ENCODE measurements at regions not wholly inside any gene's neighbourhood (a gene's known extent, or its start where the extent isn't known, plus 50 kb on each side); places are given as distances from the start of the nearest gene placed in this dataset.

GRCh38 chr3:59321881-59322540 lies 272.2 kb upstream of the CFAP20DC start:
- DNase-seq: no peak

- no peak for DNase-seq
These were observed 270.3 kb upstream of the CFAP20DC start for GRCh38 chr3:59320080-59320479.

- DNase-seq: no peak
These were observed 269.6 kb upstream of the CFAP20DC start for GRCh38 chr3:59319442-59319841.

GRCh38 chr3:59318881-59319280 lies 269.1 kb upstream of the CFAP20DC start:
- no peak for DNase-seq

GRCh38 chr3:59317386-59317785 lies 267.6 kb upstream of the CFAP20DC start:
- DNase-seq: no peak

- DNase-seq: no peak
These were observed 267.0 kb upstream of the CFAP20DC start for GRCh38 chr3:59316688-59317275.

GRCh38 chr3:59313365-59313764 lies 263.5 kb upstream of the CFAP20DC start:
- no peak for DNase-seq

- DNase-seq: no peak
These were observed 261.4 kb upstream of the CFAP20DC start for GRCh38 chr3:59311231-59311630.

- DNase-seq: no peak
These were observed 260.9 kb upstream of the CFAP20DC start for GRCh38 chr3:59310736-59311135.

GRCh38 chr3:59308684-59309083 lies 258.9 kb upstream of the CFAP20DC start:
- no peak for DNase-seq

- DNase-seq: no peak
These were observed 258.2 kb upstream of the CFAP20DC start for GRCh38 chr3:59308001-59308400.

- DNase-seq: no peak
These were observed 256.6 kb upstream of the CFAP20DC start for GRCh38 chr3:59306436-59306835.

- DNase-seq: no peak
These were observed 254.5 kb upstream of the CFAP20DC start for GRCh38 chr3:59304296-59304695.

GRCh38 chr3:59303452-59303851 lies 253.6 kb upstream of the CFAP20DC start:
- DNase-seq: no peak

- no peak for DNase-seq
These were observed 252.6 kb upstream of the CFAP20DC start for GRCh38 chr3:59302442-59302841.

GRCh38 chr3:59300733-59301132 lies 250.9 kb upstream of the CFAP20DC start:
- DNase-seq: no peak

GRCh38 chr3:59299561-59299960 lies 249.7 kb upstream of the CFAP20DC start:
- no peak for DNase-seq

GRCh38 chr3:59290358-59290757 lies 240.5 kb upstream of the CFAP20DC start:
- DNase-seq: peak in 1 of 2 experiments; percentile 55

GRCh38 chr3:59289831-59290230 lies 240.0 kb upstream of the CFAP20DC start:
- peak; percentile 78 to 88 for DNase-seq

- DNase-seq: no peak
These were observed 239.1 kb upstream of the CFAP20DC start for GRCh38 chr3:59288951-59289350.

GRCh38 chr3:59286791-59287531 lies 237.1 kb upstream of the CFAP20DC start:
- DNase-seq: no peak

GRCh38 chr3:59285560-59285959 lies 235.7 kb upstream of the CFAP20DC start:
- no peak for DNase-seq

GRCh38 chr3:59284926-59285325 lies 235.1 kb upstream of the CFAP20DC start:
- DNase-seq: no peak

GRCh38 chr3:59280113-59280512 lies 230.3 kb upstream of the CFAP20DC start:
- DNase-seq: no peak

Measured in cerebellar nuclear complex (tissue), 1 donor.